ENCODE measurements at regions not wholly inside any gene's neighbourhood (a gene's known extent, or its start where the extent isn't known, plus 50 kb on each side); places are given as distances from the start of the nearest gene placed in this dataset.
"Not testable (repeated sequence)": the region's sequence is repeated elsewhere in the genome, so short reads cannot be mapped to it uniquely, and the experiment has no call there.

DNA sequence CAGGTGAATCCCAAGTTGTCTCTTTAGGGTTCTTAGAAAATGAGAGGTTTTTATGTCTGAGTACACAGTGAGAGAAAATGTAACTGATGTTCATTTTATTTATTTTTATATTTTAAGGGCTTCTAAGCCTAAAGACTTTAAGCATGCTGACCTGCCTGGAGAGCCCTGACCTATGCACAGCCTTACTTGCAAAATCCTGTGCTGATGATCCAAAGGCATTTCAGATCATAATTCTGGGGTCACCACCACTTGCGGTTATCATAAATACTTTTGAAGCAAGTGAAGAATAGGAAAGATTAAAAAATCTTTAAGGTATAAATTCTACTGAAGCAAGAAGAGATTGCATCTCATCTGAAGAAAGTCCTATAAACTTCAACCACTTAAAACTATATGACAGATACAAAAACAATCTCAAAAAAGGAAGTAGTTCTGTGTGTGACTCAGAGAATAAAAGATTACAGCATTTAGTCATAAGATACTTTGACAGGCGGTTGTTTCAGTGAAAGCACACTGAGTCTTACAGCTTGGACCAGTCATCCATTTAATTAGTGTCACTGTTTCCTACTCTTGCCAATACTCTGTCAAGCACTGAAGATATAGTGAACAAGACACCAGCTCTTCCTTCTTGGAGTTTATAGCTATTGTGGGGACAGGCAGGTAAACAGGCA, 245.2 kb upstream of the DIPK2B start:
- no peak for DNase-seq

DNA sequence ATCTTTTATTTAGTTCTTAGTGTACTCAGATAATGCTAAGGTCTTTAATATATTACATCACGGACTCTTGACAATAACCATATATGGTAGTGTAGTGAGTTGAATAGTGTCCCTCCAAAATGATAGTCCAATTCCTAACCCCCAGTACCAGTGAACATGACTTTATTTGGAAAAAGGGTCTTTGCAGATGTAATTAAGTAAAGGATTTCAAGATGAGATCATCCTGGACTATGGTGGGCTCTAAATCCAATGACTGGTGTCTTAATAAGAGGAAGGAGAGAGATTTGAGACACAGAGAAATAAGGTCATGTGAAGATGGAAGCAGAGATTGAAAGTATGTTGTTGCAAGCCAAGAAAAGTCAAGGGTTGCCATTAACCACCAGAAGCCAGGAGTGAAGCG, 236.5 kb upstream of the DIPK2B start:
- no peak for DNase-seq

DNA sequence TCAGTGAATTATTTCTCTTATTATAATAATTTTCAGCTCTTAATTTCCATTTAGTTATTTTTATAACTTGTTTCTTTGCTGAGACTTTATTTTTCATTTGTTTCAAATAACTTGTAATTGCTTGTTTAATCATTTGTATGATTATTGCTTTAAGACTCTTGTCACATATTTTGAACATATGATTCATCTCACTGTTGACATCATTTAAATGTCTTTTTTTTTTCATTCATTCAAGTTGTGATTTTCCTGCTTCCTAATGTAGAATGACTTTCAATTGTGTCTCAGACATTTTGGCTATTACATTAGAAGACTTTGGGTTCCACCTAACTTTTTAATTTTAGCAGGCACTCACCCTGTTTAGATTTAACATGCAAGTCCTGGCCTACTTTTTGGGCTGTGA, 234.8 kb upstream of the DIPK2B start:
- no peak for DNase-seq

DNA sequence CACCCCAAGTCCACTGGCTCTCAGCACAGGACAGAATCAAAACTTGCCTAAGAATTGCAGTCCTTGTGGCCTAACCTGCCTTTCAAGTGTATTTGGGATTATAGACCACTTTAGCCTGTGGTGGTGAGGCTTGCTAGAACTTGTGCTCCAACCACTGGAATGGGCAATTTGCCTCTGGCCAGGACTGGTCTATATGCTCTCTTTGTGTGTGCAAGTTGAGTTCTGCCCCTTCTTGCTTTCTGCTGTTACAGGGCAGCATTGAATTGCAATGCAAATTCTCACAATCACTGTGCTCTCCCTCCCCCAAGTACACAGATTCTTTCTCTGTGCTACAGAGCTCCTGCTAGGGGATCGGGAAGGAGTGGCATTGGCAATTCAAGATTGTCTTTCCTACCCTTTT, 233.6 kb upstream of the DIPK2B start:
- DNase-seq, result no peak

DNA sequence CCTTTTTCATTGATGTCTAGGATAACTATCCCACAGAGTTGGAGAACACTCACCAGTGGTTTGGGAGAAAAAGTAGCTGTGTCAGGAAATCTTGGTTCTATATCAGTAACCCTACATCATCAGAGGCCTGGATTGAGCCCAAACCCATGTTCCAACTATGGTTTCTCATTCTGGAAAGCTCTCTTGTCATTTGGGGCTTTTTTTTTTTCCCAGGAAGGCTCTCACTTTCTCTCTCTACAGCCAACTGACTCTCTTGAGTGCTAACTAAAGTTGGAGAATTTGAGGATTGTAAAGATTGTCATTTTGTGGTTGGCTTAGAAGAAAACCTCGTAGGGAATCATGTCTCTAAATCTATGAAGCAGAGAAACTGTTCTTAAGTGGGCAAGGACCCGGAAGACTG, 228.2 kb upstream of the DIPK2B start:
- no peak for DNase-seq

DNA sequence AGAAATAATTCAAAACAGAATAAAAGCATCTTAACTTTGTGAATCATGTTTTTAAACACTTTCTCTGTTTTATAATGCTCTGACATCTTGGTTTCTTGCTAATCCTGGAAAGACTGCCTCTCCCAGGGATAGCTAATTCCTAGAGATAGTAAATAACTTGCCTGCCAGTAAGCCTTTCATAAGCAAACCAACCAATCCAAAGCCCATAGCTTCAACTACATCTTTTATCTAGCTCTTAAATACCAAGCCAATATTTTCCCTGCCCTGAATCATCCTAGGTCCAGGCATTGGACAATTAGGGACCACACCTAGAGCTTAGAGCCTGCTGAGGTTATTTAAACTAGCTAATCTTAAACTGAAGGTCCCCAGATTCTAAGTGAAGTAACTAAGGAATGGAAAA, 223.7 kb upstream of the DIPK2B start:
- DNase-seq, result no peak

DNA sequence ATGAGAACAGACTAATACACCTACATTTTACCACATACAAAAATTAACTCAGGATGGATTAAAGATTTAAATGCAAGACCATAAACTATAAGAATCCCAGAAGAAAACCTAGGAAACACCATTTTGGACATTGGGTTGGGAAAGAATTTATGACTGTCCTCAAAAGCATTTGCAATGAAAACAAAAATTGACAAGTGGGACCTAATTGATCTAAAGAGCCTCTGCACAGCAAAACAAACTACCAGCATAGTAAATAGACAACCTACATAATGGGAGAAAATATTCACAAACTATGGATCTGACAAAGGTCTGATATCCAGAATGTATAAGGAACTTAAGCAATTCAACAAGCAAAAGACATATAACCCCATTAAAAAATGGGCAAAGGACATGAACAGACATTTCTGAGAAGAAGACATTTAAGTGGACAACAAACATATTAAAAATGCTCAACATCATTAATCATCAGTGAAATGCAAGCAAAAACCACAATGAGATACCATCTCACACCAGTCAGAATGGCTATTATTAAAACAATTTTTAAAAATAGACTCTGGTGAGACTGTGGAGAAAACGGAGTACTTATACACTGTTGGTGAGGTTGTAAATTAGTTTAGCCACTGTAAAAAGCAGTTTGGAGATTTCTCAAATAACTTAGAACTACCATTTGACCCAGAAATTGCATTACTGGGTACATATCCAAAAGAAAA, 221.7 kb upstream of the DIPK2B start:
- DNase-seq, result no peak

DNA sequence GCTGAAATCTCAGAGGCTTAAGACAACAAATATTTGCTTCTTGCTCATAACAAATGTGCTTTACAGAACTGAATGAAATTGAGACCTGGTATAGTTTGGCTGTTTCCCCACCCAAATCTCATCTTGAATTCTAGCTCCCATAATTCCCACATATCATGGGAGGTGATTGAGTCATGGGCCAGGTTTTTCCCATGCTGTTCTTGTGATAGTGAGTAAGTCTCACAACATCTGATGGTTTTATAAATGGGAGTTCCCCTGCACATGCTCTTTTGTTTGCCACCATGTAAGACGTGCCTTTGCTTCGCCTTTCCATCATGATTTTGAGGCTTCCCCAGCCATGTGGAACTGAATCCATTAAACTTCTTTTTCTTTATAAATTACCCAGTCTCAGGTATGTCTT, 221.1 kb upstream of the DIPK2B start:
- no peak for DNase-seq

DNA sequence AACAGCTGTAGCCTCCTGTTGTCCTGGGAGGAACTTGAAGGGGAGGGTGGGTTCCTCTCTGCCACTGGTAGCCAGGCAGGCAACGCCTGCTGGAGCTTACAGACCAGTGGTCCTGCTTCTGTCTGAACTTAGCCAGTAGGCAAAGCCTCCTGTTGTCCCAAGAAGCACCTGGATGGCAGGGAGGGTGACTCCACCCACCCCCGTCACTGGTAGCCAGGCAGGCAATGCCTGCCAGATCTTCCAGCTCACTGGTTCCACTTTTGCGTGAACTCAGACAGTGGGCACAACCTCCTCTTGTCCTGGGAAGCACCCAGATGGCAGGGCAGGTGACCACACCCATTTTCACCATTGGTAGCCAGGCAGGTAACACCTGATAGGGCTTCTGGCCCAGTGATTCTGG, 203.5 kb upstream of the DIPK2B start:
- no peak for DNase-seq

DNA sequence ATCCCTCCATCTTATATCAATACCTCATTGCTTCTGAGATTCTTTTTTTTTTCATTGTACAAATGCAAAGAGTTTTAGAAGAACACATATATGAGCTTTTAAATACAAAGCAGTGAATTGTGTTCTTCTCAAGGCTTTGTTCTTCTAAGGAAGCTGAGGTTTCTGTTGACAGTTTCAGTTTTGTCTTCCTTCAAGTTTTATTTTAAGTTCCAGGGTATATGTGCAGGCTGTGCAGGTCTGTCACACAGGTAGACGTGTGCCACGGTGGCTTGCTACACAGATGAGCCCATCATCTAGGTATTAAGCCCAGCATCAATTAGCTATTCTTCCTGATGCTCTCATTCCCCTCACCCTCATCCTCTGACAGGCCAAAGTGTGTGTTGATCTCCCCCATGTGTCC, 201.2 kb upstream of the DIPK2B start:
- no peak for DNase-seq

DNA sequence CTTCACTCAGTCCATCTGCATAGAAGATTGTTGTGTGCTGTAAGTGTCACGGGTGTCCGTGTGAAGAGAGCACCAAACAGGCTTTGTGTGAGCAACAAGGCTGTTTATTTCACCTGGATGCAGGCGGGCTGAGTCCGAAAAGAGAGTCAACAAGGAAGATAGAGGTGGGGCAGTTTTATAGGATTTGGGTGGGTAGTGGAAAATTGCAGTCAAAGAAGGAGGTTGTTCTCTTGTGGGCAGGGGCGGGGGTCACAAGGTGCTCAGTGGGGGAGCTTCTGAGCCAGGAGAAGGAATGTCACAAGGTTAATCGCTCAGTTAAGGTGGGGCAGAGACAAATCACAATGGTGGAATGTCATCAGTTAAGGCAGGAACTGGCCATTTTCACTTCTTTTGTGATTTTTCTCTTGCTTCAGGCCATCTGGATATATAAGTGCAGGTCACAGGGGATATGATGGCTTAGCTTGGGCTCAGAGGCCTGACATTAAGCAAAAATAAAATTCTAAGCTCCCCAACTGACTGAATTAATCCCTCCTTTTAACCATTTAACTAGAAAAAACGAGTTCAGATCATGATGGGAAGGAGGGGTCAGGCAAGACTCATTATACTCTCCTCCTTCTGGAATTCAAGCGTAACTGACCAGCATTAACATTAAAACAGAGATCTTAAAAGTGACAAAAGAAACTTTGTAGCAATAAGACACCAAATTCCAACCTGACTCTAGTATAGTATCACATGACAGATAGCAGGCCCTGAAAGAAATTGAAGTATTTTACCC, 200.5 kb upstream of the DIPK2B start:
- DNase-seq, result not testable (repeated sequence)

DNA sequence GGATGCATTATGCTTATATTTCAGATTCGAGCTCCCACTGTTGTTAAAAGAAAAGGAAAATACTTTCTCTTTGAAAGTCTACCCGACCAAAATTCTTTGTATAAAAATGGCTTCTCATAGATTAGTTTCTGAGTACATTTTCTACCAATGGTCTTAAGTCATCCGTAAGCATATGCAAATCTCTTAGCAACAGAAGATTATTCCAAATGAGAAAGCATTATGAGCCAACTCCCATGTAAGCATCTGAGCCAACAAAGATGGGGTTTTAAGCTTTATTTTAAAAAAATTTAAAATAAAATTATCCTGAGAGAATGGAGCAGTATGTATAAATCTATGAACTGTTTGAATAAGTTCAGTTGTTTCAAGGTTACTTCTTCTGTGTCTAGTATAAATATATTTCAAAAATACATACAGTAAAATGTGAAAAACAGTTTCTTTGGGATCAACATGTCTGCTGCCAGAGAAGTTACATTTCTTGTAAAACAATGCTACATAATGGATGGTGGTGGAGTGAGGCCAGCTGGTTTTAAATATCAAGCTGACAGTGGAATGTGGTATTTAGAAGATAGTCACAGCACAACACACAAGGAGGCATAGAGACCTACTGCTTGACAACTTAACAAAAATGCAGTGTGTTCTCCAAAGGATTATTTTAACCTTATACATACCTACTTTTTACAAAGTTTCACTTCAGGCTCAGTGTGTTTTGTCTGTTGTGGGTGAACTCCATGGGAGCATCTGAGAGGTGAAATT, 199.5 kb upstream of the DIPK2B start:
- no peak for DNase-seq

DNA sequence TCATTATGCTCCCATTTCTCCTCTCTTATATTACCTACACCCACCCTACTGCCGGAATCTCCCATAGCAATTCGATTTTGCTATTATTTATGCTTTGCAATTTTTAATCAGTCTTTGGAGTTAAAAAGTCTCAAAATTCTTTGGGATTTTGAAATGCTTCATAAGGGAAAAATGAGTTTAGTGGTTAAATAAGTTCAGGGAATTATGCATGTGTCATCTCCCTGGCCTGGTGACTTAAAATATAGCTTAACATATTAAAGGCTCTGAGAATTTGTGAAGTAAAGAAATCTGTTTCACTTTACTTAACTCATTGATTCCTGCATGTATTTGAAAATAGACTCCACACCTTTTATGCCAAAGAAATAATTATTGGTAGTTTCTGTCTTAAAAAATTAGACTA, 185.1 kb upstream of the DIPK2B start:
- no peak for DNase-seq

DNA sequence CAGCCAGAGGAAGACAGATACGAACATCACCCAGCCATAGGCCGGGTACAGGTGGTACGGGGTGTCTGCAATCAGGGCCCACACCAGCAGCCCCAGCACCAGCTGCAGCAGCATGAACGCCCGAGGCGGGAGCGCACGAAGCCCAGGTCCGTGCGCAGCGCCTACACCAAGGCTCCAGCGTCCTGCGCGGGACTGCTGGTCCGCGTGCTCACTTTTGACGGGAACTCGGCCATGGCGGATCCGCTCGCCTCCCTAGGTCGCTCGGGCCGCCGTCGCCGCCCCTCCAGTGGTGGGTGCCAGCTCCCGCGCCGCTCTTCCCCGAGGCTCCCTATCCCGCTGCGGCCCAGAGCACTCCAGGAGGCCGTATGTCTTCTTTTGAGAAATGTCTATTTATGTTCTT, 181.2 kb upstream of the DIPK2B start:
- no peak for DNase-seq

DNA sequence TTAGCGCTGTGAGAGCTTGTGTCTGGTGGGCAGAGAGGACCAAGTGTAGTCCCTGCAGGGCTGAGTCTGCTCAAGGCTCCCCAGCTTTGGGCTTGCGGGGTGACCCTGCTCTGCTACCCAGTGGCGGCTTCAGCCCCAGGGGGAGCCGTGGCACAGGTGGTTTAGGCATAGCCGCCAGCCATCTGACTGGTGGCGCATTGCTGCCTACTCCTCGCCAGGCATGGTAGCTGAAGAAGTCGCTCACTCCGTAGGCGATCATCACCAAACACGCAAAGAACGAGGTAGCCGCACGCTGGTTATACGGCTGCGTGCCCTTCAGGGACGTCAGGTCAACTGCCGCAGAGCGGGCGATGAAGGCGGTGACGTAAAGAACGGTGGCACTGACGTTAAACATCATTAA, 180.7 kb upstream of the DIPK2B start:
- DNase-seq, result no peak

DNA sequence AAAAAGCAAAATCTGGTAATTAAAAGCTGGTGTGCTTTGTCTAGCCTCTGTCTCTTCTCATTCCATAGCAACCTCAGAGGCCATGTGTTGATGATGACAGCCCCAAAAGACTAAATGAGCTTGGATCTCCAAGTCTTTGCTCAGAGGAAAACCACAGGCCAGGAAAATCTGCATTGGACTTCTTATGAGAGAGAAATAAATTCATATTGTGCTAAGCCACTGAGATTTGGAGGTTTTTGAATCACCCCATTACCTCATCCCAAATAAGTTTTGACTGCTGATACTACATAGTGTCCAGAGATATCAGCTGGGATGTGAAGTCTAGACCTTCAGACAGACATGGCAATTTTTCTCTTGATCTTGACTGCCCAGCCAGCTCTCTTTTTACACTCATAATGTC, 178.6 kb upstream of the DIPK2B start:
- DNase-seq, result no peak

DNA sequence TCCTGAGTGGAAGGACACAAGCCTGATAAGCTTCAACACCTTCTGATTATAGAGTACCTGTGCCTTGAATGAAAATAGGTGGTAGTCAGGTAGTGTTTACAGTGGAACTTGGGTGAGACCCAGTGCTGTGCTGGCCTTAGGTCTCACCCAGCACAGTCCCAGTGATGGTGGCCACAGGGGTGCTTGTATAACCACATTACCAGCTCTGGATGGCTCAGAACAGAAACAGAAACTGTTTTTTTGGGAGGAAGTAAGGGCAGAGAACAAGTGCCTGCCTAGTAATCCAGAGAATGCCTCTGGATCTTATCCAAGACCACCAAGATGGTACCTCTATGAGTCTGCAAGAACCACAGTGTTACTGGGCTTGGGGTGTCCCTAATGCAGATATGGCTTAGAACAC, 171.5 kb upstream of the DIPK2B start:
- DNase-seq, result no peak

DNA sequence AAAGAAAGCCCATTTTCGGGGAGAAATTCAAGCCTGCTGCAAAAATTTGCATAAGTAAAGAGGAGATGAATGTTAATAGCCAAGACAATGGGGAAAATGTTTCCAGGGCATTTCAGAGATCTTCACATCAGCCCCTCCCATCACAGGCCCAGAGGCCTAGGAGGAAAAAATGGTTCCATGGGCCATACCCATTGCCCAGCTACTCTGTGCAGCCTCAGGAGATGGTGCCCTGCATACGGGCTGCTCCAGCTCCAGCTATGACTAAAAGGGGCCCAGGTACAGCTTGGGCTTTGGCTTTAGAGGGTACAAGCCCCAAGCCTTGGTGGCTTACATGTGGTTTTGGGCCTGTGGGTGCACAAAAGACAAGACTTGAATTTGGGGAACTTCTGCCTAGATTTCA, 168.0 kb upstream of the DIPK2B start:
- no peak for DNase-seq

DNA sequence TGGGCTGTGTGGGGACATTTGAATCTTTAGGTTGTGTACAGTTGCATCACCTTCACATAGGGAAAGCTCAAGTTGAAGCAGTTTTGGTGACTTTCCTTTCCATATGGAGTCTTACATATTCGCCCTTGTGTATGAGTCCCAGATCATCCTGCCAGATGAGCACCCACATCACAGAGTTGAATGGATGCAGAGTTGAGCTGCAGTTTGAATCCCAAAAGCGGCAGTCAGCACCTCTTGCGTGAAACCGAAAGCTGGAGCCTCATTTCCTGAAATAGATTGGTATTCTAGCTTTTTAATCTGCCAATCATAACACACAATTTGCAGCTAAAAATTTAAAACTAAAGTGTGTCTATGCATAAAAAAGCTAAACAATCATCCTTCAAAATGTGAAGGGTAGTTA, 162.9 kb upstream of the DIPK2B start:
- DNase-seq, result no peak

DNA sequence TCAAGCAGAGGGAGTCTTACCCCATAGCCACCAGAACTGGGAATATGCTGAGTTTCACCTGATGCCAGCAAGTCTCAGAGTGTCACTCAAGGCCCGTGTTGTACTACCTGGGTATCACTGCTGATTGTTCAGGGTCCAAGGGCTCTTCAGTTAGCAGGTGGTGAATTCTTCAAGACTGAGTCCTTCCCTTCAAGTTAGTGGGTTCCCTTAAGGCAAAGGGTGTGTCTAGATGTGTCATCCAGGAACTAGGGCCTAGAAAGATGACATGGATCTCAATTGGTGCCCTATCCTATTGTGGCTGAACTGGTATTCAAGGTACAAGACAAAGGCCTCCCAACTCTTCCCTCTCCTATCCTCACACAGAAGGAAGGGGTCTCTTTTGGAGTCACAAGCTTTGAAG, 159.9 kb upstream of the DIPK2B start:
- no peak for DNase-seq

DNA sequence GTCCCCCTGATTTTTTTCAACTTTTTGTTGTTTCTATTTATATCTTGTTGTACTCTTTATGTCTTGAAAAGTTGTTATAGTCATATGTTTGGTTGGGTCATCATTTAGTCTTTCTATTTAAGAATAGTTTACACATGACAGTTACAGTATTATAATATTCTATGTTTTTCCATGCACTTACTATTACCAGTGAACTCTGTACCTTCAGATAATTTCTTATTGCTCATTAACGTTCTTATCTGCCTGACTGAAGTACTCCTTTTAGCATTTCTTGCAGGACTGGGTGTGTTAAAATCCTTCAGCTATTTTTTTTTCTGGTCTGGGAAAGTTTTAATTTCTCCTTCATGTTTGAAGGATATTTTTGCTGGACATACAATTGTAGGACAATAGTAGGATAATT, 157.7 kb upstream of the DIPK2B start:
- DNase-seq, result no peak

DNA sequence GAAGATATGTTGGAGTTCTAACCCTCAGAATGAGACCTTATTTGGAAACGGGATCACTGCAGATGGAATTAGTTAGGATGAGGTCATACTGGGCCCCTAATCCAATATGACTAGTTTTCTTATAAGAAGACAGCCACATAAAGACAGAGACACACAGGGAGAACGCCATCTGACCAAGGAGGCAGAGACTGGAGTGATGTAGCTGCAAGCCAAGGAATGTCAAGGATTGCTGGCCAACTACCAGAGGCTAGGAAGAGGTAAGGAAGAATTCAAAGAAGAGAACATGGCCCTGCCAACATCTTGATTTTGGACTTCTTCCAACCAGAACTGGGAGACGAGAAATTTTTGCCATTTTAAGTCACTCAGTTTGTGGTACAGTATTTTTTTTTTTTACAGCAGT, 152.8 kb upstream of the DIPK2B start:
- DNase-seq, result no peak

DNA sequence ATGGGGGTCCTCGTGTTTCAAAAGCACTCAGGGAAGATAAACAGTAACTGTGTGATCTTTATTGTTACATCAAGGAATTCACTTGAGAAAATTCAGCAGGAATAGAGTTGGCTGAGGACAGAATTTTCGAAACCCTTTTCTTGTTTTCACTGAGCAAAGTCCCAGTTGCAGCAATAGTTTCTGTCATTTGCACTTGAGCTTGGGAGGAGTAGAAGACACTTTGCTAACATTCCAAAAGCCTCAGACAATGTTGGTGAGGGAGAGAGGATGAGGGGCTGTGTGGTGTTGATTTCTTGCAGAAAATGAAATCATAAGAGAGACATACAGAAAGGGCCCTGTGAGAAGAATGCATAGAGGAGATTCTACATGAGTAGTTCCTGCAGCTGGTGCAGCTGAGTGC, 151.9 kb upstream of the DIPK2B start:
- no peak for DNase-seq

DNA sequence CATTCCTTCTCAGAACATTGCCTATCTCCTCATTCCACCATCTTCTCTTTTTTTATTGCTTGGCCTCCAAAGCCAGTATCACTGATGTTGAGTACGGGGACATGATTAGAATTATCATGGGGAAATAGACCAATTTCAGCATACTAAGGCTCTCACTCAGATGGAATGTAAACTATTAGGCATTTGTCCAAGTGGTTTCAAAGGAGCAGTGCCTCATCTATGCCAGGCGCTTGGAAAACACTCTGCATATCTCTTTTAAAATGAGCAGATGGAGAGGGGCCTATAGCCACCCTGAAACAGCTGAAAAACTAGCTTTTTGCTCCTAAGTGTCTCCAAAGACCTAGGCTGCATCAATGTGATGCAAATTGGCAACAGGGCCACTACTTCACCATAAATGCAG, 150.8 kb upstream of the DIPK2B start:
- no peak for DNase-seq
